Activated CD4-positive, alpha-beta T cell treated with anti-CD3 and anti-CD28 coated beads, Interleukin-2, amount 10 ng/mL, durations not matched to agents 24 days and 14 days (primary cell): ENCODE measurements at regions not wholly inside any gene's neighbourhood (a gene's known extent, or its start where the extent isn't known, plus 50 kb on each side); places are given as distances from the start of the nearest gene placed in this dataset.

ENCODE experiments used
- DNase-seq: peaks from one replicate; pipeline ENCODE4 v3.0.0; 2022
- H3K27ac Mint-ChIP-seq: one replicate; pipeline ENCODE4 v1.8.0; 2022; ENCODE audit warnings: mild to moderate bottlenecking, mixed read lengths
- H3K27me3 Mint-ChIP-seq: one replicate; pipeline ENCODE4 v1.8.0; 2022; ENCODE audit warnings: mixed read lengths
- H3K36me3 Mint-ChIP-seq: one replicate; pipeline ENCODE4 v1.8.0; 2022; ENCODE audit warnings: low read depth, mild to moderate bottlenecking, mixed read lengths
- H3K4me1 Mint-ChIP-seq: one replicate; pipeline ENCODE4 v1.8.0; 2021; ENCODE audit warnings: mixed read lengths
- H3K4me3 Mint-ChIP-seq: one replicate; pipeline ENCODE4 v1.8.0; 2022; ENCODE audit warnings: mild to moderate bottlenecking, moderate library complexity, mixed read lengths
- H3K9me3 Mint-ChIP-seq: one replicate; pipeline ENCODE4 v1.8.0; 2021; ENCODE audit warnings: mixed read lengths
- intact Hi-C: fragments of 100-400 bp; cut with micrococcal nuclease; formaldehyde crosslinking; loops from one replicate; pipeline ENCODE4 v1.15.1; 2023

DNA sequence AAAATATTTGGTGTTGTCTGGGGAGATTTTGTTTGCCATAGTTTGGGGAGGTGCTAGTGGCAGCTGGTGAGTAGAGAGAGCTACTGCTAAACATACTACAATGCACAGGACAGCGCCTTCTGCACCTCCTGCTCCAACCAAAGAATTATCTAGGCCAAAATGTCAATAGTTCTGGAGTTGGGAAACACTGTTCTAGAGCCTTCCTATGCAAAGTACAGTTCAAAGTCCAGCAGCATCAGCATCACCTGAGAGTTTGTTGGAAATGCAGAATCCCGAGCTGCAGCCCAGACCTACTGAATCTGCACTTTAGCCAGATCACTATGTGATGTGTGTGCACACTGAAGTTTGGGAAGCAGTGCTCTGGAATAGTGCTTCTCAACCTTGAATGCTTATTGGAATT is 290.7 kb downstream of the TCF7L2 start:
- no peaks in the 10 kb centered on the region for H3K36me3 Mint-ChIP-seq
- no peaks in the 10 kb centered on the region for H3K4me1 Mint-ChIP-seq
- intact Hi-C loops: no loop called here
- H3K27ac Mint-ChIP-seq: no peak overlapping the region
- peaks cover 10% of the 10 kb centered on the region for H3K27me3 Mint-ChIP-seq
- H3K4me3 Mint-ChIP-seq: no peak overlapping the region
- H3K9me3 Mint-ChIP-seq: no peaks in the 10 kb centered on the region
- DNase-seq: no peak

DNA sequence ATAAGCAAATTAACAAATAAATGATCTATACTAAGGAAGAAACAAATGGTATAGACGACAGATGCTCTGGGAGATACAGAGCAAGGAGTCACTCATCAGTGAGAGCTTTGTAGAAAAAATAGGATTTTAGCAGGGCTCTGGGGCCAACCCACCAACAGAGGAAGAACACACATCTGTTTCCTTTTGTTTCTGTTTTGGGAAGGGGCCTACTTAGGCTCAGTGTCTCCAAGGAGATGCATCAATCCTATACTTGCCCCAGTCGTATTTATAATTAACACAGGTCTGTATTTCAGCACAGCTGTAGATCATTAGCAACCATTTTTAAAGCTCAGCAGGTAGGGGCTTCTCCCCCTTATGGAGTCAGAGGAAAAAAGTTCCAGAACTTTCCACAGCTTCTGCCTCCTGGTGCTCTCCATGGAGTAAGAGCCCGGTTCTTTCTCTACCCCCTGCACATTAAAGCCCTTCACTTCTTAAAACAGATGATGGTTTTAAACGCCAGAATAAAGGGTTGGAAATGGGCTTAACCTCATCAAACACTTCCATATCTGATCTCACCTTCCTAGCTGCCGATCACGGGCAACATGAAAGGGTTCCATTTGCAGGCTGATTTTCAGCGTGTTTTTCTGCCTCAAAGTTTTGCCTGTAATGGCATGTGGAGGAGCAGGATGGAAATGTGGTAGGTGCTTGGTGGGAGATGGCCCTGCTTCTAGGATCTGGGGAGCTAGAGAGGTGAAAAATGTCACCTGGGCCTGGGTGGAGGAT is 291.7 kb downstream of the TCF7L2 start:
- no peaks in the 10 kb centered on the region for H3K36me3 Mint-ChIP-seq
- no peak for DNase-seq
- intact Hi-C loops: no loop called here
- H3K4me1 Mint-ChIP-seq: no peaks in the 10 kb centered on the region
- H3K27me3 Mint-ChIP-seq: peaks cover 13% of the 10 kb centered on the region
- H3K27ac Mint-ChIP-seq: no peak overlapping the region
- H3K4me3 Mint-ChIP-seq: no peak overlapping the region
- no peaks in the 10 kb centered on the region for H3K9me3 Mint-ChIP-seq

DNA sequence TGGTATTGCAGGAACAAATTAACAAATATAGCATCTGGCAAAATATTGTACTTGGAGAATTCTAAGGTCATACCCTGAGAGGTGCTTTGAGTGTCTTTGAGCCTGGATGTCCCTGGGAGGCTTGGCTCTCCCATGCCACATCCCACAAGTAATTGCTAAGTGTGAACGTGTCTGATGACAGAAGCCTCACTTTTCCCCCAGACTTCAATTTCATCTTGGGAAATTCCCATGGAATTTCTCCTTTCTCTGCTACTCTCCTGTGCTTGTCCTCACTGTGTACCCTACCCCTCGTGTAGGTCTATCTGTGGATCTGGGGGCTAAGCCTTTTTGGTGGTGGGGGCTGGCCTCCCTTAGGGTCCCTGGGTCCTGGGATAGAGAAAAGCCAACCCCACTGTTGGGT is 293.3 kb downstream of the TCF7L2 start:
- intact Hi-C loops: no loop called here
- Mint-ChIP-seq H3K4me3 (no peak overlapping the region), H3K9me3 (no peaks in the 10 kb centered on the region), H3K27me3 (peaks cover 13% of the 10 kb centered on the region), H3K4me1 (no peaks in the 10 kb centered on the region), H3K36me3 (no peaks in the 10 kb centered on the region), H3K27ac (no peak overlapping the region)
- no peak for DNase-seq

DNA sequence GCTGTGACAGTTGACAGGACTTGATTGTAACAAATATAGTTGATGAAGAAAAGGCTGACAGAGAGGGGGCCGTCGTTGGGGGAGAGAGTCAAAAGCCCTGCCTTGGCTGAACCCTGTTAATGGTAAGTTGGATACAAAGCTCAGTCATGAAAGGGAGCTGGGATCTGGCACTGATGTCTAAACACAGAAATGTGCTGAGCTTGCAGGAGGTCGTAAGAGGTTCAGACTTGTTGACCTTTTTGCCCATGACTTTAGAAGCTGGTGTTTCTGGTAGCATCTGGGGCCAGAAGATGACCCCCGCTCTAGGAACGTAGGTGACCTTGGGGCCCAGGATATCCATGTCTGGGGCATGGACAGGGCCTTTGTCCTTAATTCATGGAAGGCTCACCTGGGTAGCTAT is 294.7 kb downstream of the TCF7L2 start:
- no peak overlapping the region for H3K27ac Mint-ChIP-seq
- peaks cover 13% of the 10 kb centered on the region for H3K27me3 Mint-ChIP-seq
- intact Hi-C loops: no loop called here
- no peak overlapping the region for H3K4me3 Mint-ChIP-seq
- H3K36me3 Mint-ChIP-seq: no peaks in the 10 kb centered on the region
- no peak for DNase-seq
- no peaks in the 10 kb centered on the region for H3K4me1 Mint-ChIP-seq
- no peaks in the 10 kb centered on the region for H3K9me3 Mint-ChIP-seq

DNA sequence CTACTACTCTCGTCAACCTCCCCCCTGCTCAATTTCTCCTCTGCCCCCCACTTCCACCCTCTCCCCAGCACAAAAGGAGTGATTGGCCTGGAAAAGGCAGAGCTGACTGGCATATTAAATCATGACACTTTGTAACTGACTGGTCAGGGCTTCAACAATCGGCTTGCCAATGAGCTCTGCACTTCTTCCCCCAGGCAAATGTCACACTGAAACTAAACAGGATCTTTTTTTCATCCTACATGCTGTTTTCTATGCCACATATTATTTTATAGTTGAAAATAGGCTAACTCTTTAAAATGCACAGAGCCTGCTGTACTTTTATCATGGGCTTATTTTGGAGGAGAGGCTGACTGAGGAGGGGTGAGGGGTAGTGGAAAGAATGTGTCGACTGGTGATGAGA is 295.2 kb downstream of the TCF7L2 start:
- Mint-ChIP-seq H3K27ac (no peak overlapping the region), H3K9me3 (no peaks in the 10 kb centered on the region), H3K4me1 (no peaks in the 10 kb centered on the region), H3K36me3 (no peaks in the 10 kb centered on the region), H3K27me3 (peaks cover 8% of the 10 kb centered on the region), H3K4me3 (no peak overlapping the region)
- intact Hi-C loops: no loop called here
- no peak for DNase-seq

DNA sequence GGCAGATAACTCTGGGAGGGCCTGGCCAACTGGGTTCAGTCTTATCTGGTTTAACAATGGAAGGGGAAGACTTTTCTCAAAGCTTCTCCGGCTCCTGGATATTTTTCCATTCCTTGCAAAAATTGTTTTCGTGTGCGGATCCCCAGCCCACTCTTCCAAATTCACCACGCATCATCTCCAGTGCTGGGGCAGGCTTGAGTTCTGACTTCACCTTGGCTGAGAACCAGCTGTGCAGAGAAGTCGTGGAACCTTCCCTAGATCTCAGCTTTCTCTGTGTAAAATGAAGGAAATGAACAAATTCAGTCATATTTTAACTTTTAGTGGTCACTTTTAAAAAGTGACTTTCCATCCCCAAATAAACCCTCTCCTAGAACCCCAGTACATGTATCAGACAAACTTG is 297.0 kb downstream of the TCF7L2 start:
- no peaks in the 10 kb centered on the region for H3K36me3 Mint-ChIP-seq

DNA sequence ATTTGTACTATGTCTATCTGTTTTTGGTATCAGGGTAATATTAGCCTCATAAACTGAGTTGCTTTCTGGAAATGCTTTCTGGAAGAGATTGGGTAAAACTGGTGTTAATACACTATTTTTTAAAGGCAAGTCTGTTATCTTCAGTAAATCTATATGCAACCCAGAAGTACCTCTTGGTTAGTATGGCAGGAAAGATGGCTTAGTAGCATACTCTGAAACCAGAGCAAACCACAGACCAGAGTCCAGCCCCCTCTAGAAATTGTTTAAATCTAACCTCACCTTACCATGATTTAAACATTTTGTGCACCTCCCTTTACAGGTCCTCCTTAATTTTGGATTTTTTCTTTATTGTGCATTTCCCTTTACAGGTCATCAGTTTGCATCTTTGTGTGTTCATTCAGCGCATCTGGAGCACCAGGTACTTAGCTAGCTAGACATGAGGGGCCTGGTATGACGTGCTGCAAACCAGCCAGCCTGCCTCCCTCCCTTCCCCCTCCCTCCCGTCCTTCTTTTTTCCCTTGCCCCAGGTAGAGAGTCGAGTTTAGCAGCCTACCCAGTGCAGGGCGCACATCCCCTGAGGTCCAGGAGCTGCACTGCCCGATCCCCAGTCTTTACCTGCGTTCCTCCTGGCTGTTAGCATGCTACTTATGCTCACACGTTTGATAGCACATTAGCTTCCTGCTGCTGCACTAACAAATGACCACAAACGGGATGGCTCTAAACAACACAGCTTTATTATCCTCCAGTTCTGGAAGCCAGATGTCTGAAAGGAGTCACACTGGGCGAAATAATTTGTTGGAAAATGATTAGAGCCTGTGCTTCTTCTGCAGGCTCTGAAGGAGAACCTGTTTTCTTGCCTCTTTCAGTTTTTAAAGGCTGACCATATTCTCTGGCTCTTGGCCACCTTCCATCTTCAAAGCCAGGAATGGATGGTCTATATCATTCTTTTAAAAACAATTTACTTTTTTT is 299.9 kb upstream of the HABP2 start:
- Mint-ChIP-seq H3K4me3 (no peak overlapping the region), H3K4me1 (no peaks in the 10 kb centered on the region), H3K36me3 (no peaks in the 10 kb centered on the region), H3K27ac (no peak overlapping the region), H3K27me3 (peaks cover 2% of the 10 kb centered on the region), H3K9me3 (no peaks in the 10 kb centered on the region)
- DNase-seq: no peak
- intact Hi-C loops: no loop called here

More for the DNA sequence above, 297.0 kb downstream of the TCF7L2 start:
- H3K9me3 Mint-ChIP-seq: no peaks in the 10 kb centered on the region
- no peak for DNase-seq
- intact Hi-C loops: no loop called here
- H3K4me1 Mint-ChIP-seq: no peaks in the 10 kb centered on the region
- peaks cover 7% of the 10 kb centered on the region for H3K27me3 Mint-ChIP-seq
- H3K4me3 Mint-ChIP-seq: no peak overlapping the region
- H3K27ac Mint-ChIP-seq: no peak overlapping the region

DNA sequence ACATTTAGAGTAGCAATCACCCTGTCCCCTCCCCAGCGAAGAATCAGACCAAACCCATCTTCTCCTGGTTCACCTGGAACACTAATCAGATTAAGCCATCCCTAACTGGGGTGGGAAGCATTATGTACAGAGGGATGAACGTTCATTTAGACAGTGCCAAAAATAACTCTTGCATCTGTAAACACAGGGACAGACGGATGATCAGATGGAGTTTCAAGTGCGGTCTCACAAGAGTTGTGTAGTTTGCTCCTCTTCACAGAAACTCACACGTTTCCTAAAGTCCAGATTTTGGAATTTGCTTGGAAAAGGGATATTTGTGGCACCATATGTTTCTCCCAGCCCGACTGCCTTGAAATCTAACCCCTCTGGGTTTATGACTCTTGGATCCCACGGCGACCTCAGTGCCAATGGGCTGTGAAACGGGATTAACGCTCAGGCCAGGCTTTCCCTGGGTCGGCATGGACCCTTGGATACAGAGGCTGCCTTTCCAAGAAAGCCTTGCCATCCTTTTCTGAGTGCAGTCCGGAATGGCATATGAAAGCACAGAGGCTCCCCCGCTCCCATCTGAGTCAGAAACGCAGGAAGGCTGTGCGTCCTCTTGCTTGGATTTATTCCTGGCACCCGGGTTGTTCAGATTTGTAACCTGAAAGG is 293.2 kb upstream of the HABP2 start:
- Mint-ChIP-seq H3K36me3 (no peaks in the 10 kb centered on the region), H3K4me3 (no peak overlapping the region), H3K4me1 (no peaks in the 10 kb centered on the region), H3K9me3 (no peaks in the 10 kb centered on the region), H3K27me3 (peaks cover 17% of the 10 kb centered on the region), H3K27ac (no peak overlapping the region)
- DNase-seq: no peak
- intact Hi-C loops: no loop called here

DNA sequence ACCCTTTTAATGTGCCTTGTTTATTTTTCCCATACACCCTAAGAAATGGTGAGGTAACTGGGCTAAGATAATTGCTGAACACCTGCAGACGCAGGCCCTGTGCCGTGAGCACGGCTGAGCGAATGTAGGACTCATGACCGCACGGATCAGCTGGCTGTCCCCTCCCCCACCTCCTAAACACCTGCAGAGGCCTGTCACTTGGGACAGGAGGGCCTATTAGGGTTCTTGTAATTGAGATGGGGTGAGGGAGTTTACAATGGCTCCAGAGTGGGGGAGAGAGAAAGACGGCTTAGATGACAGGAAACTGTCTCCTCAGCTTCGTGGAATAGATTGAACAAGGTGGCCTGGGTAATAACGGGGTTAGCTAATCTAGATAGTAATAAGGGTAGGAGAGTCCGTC is 291.7 kb upstream of the HABP2 start:
- H3K9me3 Mint-ChIP-seq: no peaks in the 10 kb centered on the region
- H3K36me3 Mint-ChIP-seq: no peaks in the 10 kb centered on the region
- intact Hi-C loops: no loop called here
- no peak overlapping the region for H3K27ac Mint-ChIP-seq
- DNase-seq: no peak
- H3K4me3 Mint-ChIP-seq: no peak overlapping the region
- no peaks in the 10 kb centered on the region for H3K4me1 Mint-ChIP-seq
- H3K27me3 Mint-ChIP-seq: peaks cover 17% of the 10 kb centered on the region

DNA sequence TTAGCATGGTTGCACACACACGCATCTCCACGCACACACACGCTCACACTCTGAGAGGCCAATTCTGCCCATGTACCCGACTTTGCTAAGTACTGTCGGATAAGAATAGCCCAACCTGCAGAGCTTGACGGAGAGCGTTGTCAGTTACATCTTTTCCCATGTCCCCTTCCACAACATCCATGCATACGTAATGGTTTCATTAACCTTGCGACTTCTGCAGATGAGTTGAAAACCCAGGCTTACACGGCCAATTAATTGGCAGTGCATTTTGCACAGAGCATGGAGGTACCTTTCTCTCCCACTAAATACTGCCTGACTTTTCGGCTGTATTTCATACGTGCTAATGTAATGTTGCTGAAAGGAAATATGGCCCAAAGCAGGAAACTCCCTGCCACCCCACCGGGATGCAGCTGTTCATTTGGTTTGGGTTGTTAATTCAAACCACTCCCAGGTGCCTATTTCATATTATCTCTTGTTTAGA is 291.2 kb upstream of the HABP2 start:
- Mint-ChIP-seq H3K36me3 (no peaks in the 10 kb centered on the region), H3K4me3 (no peak overlapping the region), H3K4me1 (no peaks in the 10 kb centered on the region), H3K27me3 (peaks cover 17% of the 10 kb centered on the region), H3K27ac (no peak overlapping the region), H3K9me3 (no peaks in the 10 kb centered on the region)
- intact Hi-C loops: no loop called here
- no peak for DNase-seq

DNA sequence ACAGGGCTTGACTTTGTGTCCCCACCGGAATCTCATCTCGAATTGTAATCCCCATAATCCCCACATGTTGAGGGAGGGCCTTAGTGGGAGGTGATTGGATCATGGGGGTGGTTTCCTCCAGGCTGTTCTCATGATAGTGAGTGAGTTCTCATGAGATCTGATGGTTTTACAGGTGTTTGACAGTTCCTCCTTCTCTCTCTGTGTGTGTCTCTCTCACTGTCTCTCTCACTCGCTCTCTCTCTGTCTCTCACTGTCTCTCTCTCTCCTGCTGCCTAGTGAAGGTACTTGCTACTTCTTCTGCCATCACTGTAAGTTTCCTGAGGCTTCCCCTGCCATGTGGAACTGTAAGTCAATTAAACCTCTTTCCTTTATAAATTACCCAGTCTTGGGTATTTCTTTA is 289.8 kb upstream of the HABP2 start:
- DNase-seq: no peak
- H3K36me3 Mint-ChIP-seq: no peaks in the 10 kb centered on the region
- H3K9me3 Mint-ChIP-seq: no peaks in the 10 kb centered on the region
- intact Hi-C loops: no loop called here
- no peaks in the 10 kb centered on the region for H3K4me1 Mint-ChIP-seq
- H3K27me3 Mint-ChIP-seq: peaks cover 17% of the 10 kb centered on the region
- H3K27ac Mint-ChIP-seq: no peak overlapping the region
- no peak overlapping the region for H3K4me3 Mint-ChIP-seq

DNA sequence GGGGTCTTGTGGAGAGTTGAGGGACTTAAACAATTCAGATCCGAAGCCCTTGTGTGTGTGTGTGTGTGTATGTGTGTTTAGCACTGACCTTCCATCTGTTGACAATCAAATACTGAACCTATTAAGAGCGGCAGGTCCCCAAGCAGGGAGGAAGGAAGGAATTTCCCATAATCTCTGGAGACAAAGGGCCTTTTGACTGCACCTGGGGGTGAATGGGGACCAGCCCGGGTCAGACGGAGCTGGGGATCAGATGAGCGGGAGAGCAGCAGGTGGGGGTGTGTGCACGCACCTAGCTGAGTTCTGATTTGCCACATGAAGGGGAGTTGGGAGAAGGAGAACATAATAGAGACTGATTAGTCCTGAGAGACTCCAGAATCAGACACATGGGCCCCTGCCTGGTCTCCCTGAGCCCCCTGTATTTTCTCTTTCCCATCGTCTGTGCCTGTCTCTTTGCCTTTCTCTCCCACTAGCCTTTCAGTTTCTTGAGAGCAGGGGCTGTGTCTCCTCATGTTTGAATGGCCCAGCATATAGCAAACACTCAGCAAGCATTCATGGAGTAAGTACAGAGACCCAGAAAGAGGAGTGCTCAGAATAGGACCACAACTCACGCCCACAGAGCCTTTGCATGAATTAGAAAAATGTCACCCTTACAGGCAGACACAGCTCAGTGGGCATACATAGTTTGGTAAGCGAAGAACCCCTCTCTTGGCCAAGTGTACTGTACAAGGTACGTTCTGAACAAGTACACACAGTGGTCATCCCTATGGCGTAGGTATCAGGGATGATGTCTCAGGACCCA is 288.3 kb upstream of the HABP2 start:
- intact Hi-C loops: no loop called here
- Mint-ChIP-seq H3K4me1 (no peaks in the 10 kb centered on the region), H3K27me3 (peaks cover 15% of the 10 kb centered on the region), H3K4me3 (no peak overlapping the region), H3K36me3 (no peaks in the 10 kb centered on the region), H3K27ac (no peak overlapping the region), H3K9me3 (no peaks in the 10 kb centered on the region)
- DNase-seq: no peak

DNA sequence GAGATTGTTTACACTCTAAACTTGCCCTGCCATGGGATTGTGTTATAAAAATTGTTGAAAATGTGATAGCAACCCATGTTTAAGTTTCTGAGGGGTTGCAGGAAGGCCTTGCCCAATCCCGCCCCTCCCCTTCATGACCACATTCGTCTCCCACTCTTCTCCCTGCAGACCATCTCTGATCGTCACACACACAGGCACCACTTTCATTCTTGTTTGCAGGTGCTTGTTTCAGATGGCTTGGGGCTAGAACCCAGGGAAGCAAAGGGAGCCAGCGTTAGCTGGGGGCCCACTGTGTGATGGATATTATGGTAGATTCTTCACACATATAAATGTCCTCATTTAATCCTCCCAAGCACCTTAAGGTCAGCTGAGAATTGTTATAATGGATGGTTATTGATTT is 286.7 kb upstream of the HABP2 start:
- no peaks in the 10 kb centered on the region for H3K36me3 Mint-ChIP-seq
- H3K4me1 Mint-ChIP-seq: no peaks in the 10 kb centered on the region
- no peak overlapping the region for H3K27ac Mint-ChIP-seq
- H3K9me3 Mint-ChIP-seq: no peaks in the 10 kb centered on the region
- intact Hi-C loops: no loop called here
- DNase-seq: no peak
- no peak overlapping the region for H3K4me3 Mint-ChIP-seq
- H3K27me3 Mint-ChIP-seq: peaks cover 13% of the 10 kb centered on the region
